ENCODE measurements at regions not wholly inside any gene's neighbourhood (a gene's known extent, or its start where the extent isn't known, plus 50 kb on each side); places are given as distances from the start of the nearest gene placed in this dataset.

- ATAC-seq = no peak
- no peak for TF ChIP-seq CREB5 (CRISPR knock-in tag; IDR thresholded peaks at IDR 0.05; ENCODE audit: low read depth)
Observed at GRCh38 chr4:152010710-152011079, 249.9 kb upstream of the GATB start.

DNA sequence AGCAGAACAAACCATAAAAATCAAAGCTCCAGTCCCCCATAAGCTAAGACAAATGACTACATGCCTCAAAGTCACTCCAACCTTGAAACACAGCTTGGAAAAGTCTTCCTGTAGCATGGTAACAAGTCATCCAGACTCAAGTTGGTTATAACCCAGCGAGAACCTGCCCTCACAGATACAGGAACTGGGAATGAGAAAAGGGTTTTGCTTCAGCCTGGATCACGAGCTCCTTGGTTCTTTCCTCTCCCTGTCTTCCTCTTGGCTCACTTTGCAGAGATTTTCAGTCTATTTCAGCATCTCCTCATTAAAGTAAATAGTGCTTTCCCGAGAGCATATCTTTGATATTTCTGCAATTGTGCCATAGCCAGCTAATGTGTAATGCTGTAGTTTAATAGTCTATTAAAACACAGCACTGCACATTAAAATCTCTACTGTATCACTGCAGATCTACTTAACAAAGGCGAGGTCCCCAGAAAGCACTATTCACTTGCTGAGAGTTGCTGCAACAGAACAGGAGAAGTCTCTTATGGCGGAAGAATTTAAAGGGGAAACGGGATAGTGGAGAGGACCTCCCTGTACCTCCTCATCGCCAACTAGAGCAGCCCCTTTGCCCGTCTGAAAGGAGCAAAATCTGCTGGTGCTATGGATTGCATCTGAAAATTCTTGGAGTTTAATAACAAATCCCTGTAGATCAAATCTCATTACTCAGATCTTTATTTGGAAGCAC lies 249.3 kb upstream of the GATB start:
- TF ChIP-seq CREB5 (CRISPR knock-in tag; IDR thresholded peaks at IDR 0.05; ENCODE audit: low read depth) = no peak
- no peak for ATAC-seq

DNA sequence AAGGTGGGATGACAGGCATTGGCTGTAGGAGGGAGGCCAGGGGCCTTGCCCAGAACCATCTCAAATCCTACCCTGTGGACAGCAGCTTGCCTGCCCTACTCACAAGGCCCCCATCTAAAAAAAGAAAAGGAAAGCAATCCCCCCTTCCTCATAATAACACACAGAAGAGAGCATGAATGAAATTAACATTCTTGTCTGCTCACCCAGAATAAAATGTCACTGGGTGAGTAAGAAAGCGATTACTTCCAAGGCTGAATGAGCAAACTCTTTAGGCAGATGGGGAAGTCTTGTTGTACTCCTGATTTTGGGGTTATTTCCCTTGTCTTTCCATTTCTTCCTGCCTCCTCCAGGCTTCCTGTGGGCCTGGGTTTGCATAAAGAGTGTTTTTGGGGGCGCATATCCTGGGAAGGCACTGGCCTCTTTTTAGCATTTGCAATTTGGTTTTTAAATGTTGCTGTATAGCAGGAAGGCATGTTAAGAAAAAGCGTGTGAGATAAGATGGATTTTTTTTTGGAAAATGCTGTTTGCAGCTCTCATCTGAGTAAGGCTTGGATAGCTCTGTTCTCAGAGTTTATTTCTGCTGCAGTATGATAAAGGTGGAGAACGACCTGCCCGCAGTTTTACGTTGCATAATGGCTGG lies 248.3 kb upstream of the GATB start:
- no peak for ATAC-seq
- TF ChIP-seq CREB5 (CRISPR knock-in tag; IDR thresholded peaks at IDR 0.05; ENCODE audit: low read depth) = no peak
- no peak for TF ChIP-seq ZNF70 (CRISPR knock-in tag; IDR thresholded peaks at IDR 0.05)
- no peak for TF ChIP-seq ZNF8 (CRISPR knock-in tag; IDR thresholded peaks at IDR 0.05)
- TF ChIP-seq ZC3H10 (CRISPR knock-in tag; IDR thresholded peaks at IDR 0.05) = no peak
- TF ChIP-seq TCF4 (CRISPR knock-in tag; IDR thresholded peaks at IDR 0.05; ENCODE audit: borderline replicate concordance) = no peak
- no peak for TF ChIP-seq BACH2 (CRISPR knock-in tag; IDR thresholded peaks at IDR 0.05; ENCODE audit: borderline replicate concordance)
- TF ChIP-seq ZFP3 (CRISPR knock-in tag; IDR thresholded peaks at IDR 0.05) = no peak

DNA sequence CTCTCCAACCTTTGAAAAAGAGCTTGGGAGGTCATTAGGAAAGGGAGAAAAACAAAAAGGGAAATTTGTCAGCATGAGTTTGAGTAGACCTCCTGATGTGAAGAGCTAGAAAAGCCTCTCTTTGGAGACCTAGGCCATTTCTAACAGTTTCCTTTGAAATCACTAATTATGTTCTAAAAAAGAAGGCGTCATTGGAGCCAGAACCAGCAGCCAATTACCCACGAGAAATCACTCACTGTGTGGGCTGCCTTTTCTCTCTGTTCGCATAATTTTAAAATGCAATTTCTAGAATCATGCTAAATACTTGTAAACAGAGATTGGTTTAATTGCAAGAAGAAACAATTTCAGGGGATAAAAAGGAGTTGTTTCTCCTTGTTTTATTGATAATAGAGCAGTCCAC lies 246.3 kb upstream of the GATB start:
- TF ChIP-seq PPARA (CRISPR knock-in tag; IDR thresholded peaks at IDR 0.05; ENCODE audit: borderline replicate concordance) (no peak), ISL1 (CRISPR knock-in tag; IDR thresholded peaks at IDR 0.05) (no peak), ZFP3 (CRISPR knock-in tag; IDR thresholded peaks at IDR 0.05) (no peak), ESRRG (CRISPR knock-in tag; IDR thresholded peaks at IDR 0.05) (no peak), ZNF8 (CRISPR knock-in tag; IDR thresholded peaks at IDR 0.05) (no peak), OSR1 (CRISPR knock-in tag; IDR thresholded peaks at IDR 0.05) (no peak), TCF4 (CRISPR knock-in tag; IDR thresholded peaks at IDR 0.05; ENCODE audit: borderline replicate concordance) (no peak), ZNF565 (CRISPR knock-in tag; conservative IDR thresholded peaks at IDR 0.05; ENCODE audit: low read depth) (no peak), PATZ1 (CRISPR knock-in tag; IDR thresholded peaks at IDR 0.05; ENCODE audit: borderline replicate concordance) (no peak), ZNF70 (CRISPR knock-in tag; IDR thresholded peaks at IDR 0.05) (no peak), SNAI2 (CRISPR knock-in tag; IDR thresholded peaks at IDR 0.05) (no peak)
- TF ChIP-seq, protein P1, sequence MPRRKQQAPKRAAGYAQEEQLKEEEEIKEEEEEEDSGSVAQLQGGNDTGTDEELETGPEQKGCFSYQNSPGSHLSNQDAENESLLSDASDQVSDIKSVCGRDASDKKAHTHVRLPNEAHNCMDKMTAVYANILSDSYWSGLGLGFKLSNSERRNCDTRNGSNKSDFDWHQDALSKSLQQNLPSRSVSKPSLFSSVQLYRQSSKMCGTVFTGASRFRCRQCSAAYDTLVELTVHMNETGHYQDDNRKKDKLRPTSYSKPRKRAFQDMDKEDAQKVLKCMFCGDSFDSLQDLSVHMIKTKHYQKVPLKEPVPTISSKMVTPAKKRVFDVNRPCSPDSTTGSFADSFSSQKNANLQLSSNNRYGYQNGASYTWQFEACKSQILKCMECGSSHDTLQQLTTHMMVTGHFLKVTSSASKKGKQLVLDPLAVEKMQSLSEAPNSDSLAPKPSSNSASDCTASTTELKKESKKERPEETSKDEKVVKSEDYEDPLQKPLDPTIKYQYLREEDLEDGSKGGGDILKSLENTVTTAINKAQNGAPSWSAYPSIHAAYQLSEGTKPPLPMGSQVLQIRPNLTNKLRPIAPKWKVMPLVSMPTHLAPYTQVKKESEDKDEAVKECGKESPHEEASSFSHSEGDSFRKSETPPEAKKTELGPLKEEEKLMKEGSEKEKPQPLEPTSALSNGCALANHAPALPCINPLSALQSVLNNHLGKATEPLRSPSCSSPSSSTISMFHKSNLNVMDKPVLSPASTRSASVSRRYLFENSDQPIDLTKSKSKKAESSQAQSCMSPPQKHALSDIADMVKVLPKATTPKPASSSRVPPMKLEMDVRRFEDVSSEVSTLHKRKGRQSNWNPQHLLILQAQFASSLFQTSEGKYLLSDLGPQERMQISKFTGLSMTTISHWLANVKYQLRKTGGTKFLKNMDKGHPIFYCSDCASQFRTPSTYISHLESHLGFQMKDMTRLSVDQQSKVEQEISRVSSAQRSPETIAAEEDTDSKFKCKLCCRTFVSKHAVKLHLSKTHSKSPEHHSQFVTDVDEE (CRISPR knock-in tag; IDR thresholded peaks at IDR 0.05) = no peak
- TF ChIP-seq, protein P2, sequence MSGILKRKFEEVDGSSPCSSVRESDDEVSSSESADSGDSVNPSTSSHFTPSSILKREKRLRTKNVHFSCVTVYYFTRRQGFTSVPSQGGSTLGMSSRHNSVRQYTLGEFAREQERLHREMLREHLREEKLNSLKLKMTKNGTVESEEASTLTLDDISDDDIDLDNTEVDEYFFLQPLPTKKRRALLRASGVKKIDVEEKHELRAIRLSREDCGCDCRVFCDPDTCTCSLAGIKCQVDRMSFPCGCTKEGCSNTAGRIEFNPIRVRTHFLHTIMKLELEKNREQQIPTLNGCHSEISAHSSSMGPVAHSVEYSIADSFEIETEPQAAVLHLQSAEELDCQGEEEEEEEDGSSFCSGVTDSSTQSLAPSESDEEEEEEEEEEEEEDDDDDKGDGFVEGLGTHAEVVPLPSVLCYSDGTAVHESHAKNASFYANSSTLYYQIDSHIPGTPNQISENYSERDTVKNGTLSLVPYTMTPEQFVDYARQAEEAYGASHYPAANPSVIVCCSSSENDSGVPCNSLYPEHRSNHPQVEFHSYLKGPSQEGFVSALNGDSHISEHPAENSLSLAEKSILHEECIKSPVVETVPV (CRISPR knock-in tag; IDR thresholded peaks at IDR 0.05) = no peak
- ATAC-seq = no peak
